Activated T-cell treated with anti-CD3 and anti-CD28 coated beads for 48 hours (primary cell): ENCODE measurements at regions not wholly inside any gene's neighbourhood (a gene's known extent, or its start where the extent isn't known, plus 50 kb on each side); places are given as distances from the start of the nearest gene placed in this dataset.
"Not testable (repeated sequence)": the region's sequence is repeated elsewhere in the genome, so short reads cannot be mapped to it uniquely, and the experiment has no call there.

Experiments
- DNase-seq: peaks from one replicate; pipeline ENCODE4 v3.0.0-alpha.2; 2020; ENCODE audit warnings: low read depth

DNA sequence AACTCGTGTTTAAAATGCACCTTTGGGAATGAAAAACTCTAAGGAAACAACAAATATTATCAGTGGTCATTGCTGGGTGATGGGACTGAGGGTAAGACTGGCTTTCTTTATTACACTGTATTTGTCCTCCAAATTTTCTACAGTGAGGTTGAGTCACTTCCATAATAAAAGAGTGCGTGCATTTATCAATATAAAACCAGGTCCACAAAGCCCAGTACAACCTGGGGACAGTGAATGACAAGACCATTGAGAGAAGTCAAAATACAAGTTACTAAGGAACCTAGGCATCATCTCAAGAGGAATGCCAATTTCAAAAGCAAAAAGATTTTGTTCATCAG is 76.4 kb downstream of the MAGED4 start:
- no peak for DNase-seq

DNA sequence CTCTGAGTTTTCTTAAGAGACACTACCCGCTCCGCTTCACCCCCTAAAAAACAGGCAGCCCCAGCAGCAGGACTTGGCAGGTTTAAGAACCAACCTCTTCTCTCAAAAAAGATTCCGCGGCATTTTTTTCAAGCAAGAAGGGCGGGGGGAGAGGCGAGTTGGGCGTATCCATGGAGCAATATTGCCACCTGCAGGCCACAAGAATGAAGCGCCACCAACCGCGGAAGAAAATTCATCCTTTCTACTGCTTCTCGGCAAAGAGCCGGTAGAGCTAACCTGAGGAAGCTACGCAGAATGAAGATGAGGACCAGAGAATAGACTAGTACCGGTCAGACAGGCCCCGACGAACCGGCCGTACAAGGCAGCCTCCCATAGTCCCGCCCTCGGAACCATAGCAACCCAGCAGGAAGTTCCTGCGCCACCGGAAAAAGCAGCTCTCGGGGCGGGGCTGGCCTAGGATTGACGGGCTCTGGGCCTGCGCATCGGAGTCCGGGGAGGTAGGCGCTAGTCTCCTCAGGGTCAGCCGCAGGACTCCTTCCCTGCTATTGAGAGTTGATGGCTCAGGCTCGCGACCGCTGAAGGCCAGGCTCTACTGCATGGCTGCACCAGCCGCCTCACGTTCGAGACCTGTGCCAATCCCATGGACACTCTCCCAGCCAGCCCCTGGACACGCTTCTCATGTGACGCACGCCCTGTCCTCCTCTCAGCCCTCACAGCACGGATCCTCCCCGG is 76.9 kb downstream of the MAGED4 start:
- DNase-seq, result peak; percentile 73

DNA sequence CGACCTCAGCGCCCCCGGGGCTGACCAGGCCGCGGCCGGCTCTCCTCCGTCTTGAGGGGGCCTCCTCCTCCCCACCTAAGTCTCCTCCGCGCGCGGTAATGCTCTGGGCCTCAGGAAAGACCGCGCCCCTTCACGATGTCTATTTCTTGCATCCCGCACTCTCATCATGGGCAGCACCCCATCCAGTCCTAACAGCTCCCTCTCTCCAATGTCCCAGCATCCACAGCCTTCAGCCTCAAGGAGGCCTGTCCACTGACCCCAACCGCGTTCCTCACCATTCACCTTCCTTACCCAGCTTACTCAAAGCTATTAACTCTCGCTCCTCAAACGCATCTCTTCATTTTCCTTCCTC is 77.5 kb downstream of the MAGED4 start:
- no peak for DNase-seq

DNA sequence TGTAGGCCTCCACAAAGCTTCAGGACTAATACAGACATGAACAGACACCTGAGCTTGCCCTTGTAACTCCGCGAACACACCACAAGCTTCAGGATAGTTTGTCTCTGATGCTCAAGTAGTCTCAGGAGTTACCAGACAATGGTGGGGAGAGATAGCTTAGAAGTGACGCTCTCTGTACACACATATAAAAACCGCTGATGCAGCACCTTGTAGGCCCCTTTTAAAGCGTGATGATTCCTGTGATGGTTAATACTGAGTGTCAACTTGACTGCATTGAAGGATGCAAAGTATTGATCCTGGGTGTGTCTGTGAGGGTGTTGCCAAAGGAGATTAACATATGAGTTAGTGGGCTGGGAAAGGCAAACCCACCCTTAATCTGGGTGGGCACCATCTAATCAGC is 78.7 kb downstream of the MAGED4 start:
- no peak for DNase-seq

DNA sequence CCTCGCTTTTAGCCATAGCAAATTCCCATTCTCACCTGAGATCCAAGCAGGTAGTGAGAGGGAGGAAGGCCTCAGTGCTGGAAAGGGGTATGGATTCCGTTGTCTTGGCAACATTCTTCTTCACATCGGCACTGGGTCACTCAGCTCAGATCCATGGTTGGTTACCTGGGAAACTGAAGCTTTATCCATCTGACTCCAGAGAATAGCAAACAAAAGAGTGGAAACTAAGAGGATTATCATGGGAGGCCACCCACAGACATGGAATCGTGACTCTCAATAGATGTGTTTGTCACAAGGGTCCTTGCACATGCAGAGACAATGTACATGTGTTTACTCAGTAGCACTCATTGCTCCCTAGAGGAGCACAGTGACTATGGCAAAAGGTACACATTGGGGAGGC is 81.0 kb downstream of the MAGED4 start:
- no peak for DNase-seq

DNA sequence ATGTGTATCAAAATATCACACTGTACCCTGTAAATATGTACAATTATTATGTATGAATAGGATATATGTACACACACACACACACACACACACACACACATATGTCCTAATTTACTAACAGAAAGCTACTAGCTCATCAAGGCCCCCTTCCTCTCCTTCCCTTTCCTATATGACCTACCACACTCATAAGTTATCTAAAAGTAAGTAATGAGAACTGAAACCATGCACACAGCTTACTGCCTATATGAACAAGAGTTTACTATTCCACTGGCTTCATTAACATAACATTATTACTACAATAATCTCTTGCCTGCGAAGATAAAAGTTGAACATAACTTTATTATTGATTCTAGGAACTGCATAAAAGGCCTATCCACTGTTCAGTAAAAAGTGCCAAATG is 83.8 kb downstream of the MAGED4 start:
- DNase-seq, result not testable (repeated sequence)

DNA sequence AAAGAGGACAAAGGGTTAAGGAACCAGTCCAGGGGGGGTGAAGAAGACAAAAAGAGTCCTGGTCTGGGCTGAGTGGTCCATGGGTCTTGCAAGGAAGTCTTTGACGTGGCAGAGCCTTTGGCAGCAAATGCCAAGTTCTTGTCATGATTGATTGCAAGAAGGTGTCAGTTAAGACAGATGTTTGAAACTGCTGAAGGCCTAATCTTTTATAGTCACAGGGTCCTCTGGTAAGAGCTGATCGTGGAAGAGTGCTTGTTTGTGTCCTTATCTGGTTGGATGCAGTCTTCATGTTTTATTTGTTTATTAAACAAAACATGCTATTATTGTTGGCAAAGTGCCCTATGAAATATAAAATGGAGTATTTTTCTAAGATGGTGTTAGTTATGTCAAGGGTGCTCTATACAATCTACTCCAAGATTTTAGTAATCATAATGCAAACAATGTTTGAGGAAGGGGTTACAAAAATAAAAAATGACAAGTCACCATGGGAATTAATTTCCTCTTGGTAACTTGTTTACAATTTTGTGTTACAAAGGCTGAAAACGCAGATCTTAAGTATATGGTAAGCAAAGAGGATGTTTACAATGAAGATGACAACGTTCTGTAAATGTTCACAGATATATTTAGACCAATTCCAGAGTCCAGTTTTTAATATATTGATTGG is 85.9 kb downstream of the MAGED4 start:
- DNase-seq, result no peak

DNA sequence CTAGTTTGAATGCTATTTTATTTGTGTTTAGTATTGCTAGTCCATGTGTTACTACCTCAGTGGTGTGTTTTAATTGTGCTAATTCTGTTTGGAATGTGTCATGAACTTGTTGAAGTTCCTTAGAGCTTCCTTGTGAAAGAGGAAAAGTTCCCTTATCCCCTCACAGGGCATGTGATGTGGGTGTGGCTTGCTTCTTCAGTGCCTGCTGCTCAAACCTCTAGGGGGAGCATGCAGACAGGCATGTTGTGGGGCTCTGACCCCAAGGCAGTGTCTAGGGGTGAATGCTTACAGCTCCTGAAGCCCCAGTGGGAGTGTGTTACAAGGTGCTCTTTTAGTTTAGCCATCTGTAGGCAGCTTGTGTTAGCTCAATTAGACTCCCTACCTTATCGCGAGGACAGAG is 86.5 kb downstream of the MAGED4 start:
- DNase-seq, result no peak

DNA sequence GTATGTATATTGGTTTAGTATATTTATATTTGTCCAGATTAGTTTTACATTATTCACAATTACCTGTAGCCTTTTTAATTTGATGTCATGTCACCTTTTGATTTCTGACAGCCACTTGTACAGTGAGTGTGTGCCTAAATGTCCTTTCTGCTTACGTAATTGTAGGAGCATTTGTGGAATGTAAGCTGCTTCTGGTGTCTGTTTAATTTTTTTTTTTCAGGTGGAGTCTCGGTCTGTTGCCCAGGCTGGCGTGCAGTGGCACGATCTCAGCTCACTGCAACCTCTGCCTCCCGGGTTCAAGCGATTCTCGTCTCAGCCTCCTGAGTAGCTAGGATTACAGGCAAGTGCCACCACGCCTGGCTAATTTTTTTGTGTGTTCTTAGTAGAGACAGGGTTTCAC is 91.2 kb upstream of the XAGE2 start:
- DNase-seq, result no peak

DNA sequence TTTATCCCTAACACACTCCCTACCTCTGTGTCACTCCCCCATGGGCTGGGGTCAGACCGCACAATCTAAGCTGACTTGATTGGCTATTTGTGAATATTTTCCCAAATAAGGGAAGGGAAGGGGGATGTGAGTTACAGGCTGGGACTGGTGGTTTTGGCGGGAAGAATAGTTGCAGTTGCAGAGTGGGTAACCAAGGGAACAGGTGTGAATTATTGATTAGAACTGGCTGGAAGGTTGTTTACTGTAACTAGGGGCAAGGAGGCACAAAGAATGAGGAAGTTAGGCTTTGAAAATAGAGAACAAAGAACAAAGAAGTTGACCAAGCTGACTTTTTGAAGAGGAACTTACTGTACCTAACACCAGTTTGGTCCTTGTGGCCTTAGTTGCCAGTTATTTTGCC is 88.0 kb upstream of the XAGE2 start:
- DNase-seq, result no peak

DNA sequence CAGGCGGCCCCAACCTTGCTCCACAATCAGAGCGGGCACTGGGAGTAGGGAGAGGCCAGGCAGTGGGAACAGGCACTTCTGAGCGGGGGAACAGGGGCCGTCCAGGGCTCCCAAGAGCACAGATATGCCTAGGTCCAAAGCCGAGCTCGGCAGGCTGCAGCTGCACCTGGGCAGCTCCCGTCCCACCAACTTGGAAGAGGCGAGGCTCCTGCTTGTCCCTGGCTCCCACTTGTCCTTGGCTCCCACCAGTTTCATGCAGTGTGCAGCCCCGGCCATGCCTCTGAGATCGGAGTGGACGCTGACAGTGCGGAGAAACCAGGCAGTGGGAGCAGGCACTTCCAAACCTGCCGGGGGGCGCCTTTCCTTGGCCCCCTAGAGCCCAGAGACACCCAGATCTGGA is 84.0 kb upstream of the XAGE2 start:
- no peak for DNase-seq

DNA sequence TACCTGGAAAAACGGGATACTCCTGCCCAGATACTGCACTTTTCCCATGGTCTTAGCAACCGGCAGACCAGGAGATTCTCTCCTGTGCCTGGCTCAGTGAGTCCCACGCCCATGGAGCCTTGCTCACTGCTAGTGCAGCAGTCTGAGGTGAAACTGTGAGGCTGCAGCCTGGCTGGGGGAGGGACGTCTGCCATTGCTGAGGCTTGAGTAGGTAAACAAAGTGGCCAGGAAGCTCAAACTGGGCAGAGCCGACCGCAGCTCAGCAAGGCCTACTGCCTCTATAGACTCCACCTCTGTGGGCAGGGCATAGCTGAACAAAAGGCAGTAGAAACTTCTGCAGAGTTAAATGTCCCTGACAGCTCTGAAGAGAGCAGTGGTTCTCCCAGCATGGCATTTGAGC is 69.9 kb upstream of the XAGE2 start:
- not testable (repeated sequence) for DNase-seq

DNA sequence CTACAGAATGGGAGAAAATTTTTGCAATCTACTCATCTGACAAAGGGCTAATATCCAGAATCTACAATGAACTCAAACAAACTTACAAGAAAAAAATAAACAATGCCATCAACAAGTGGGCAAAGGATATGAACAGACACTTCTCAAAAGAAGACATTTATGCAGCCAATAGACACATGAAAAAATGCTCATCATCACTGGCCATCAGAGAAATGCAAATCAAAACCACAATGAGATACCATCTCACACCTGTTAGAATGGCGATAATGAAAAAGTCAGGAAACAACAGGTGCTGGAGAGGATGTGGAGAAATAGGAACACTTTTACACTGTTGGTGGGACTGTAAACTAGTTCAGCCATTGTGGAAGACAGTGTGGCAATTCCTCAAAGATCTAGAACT is 60.3 kb upstream of the XAGE2 start:
- not testable (repeated sequence) for DNase-seq
